GM19397 (cell line): ENCODE measurements at regions not wholly inside any gene's neighbourhood (a gene's known extent, or its start where the extent isn't known, plus 50 kb on each side); places are given as distances from the start of the nearest gene placed in this dataset.

Experiments used
- ATAC-seq: cut with Tn5 transposase; IDR thresholded peaks from one replicate; pipeline ENCODE4 v1.9.1; 2021; ENCODE audit warnings: mild to moderate bottlenecking, moderate library complexity; ENCODE audit not compliant: unreplicated experiment

DNA sequence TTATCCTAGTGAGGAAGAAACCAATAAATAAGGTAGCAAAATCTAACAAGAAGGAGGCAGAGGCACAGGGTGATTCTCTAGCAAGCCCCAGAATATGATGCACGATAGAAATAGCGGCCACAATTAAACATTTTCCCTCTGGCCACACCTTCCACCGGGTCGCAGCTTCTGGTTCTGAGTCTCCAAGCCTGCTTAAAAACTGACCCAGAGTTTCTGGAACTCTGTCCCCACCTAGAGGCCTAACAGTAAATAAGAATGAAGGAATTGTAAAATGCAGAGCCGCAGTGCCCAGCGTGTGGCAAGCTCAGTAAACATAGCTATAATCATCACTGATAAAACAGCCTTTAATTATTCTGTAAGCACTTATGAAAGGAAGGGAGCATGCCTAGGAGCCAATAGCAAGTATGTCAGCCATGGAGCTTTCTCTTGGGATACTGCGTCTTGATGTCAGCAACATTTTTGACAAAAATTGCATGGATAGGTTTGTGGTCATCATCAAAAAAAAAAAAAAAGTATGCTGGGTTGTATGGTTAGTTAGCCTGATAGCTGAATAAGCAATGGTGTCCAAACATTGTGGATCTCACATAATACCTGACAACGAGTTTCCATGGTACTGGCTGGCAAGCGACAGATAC, 465.5 kb downstream of the DNAH5 start:
- no peak for ATAC-seq

DNA sequence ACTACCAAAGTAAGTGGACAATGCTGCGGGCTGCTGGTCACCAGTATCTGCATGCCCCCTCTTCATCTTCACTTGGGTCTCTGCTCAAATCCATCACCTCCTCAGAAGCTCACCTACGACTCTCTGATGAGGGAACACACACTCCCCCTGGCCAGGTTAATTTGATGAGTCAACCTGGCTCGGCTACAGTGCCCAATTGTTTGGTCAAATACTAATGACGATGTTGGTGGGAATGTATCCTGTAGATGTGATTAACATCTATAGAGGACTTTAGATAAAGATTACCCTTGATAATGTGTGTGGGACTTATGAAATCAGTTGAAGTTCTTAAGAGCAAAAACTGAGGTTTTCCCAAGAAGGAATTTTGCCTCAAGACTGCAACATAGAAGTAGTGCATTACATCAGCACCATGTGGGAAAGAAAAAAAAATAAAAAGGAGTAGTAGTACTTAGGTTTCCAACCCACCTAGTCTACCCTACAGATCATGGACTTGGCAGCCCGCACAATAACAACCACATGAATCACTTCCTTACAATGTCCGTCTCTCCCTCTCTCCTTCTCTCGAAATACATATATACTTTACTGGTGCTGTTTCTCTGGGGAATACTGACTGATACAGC, 467.3 kb downstream of the DNAH5 start:
- ATAC-seq = no peak

DNA sequence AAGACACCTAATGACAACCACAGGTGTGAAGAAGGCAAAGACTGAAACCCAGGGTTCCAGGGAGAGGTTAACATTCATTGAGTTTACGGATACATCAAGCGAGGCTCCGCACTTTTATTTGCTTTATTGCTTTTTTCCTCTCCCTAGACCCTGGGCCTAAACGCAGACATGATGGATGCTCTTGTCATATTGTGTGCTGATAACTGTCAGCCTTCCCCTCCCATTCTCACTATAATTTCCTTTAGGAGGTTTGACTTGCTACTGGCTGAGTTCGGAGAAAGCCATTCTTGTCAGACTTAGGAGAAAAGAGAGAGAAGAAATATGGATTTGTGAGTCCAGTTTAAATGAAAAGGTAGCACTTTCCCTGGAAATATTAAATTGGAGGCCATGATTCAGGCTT, 471.6 kb downstream of the DNAH5 start:
- ATAC-seq = no peak

DNA sequence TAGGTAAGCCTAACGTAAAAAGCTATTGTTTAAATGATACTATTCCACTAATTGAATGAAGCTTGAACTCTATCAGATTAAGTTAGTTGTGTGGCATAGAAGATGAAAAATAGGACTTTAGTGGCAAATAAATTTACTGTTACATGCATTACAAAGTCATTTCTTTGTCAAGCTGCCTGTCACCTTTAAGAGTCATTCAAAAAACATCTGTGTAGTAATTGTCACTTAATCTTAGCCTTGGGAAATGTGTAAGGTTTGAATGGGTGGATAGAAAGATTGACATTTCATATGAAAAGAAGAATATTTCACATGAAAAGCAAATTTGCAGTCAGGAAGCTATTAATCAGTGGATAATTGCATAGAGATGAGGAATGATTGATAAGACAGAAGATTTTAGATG, 473.5 kb downstream of the DNAH5 start:
- no peak for ATAC-seq

DNA sequence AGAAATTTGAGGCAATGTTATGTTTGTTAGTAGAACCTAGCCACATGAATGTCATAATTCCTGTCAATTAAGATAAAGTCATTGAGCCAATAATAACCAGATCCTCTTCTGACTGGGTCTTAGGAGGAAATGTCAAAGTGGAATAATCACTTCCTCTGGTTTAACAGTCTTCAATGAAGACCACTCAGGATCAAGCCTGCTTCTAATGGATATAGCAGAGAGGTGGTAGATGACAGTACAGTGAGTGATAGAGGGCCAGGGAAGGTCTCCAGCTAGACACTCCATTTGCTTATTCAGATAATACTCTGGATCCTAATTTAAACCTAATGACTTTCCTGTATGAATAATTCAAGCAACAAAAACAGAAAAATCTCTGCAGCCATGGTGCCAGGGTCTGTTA, 474.2 kb downstream of the DNAH5 start:
- no peak for ATAC-seq

DNA sequence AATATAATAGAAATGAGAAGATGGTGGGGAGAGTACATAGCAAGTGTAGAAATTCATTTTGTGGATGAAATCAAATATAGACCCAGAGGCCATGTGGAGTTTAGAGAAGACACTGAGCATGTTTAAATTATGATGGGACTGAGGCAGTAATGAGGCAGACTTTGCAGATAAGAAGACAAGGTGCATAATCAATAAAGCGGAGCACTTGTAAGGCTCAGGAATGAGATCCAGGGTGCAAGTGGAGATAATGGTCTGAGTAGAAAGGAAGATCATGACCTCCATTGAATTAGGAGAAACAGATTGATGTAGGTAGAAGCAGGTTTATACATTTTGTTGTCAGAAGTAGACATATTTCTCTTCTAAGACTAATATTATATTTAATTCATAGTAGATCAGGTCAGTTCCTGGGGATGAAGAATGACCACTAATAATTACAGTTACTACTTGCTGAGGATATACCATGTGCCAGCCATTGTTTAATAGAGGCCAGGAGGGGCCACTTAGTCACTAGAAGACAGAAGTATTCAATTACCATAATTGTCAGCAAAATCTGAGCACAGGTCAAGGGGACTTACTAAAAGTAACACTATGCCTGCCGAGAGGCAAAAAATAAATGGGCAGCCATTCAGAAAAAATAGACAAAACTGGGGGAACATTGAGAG, 479.8 kb downstream of the DNAH5 start:
- no peak for ATAC-seq

DNA sequence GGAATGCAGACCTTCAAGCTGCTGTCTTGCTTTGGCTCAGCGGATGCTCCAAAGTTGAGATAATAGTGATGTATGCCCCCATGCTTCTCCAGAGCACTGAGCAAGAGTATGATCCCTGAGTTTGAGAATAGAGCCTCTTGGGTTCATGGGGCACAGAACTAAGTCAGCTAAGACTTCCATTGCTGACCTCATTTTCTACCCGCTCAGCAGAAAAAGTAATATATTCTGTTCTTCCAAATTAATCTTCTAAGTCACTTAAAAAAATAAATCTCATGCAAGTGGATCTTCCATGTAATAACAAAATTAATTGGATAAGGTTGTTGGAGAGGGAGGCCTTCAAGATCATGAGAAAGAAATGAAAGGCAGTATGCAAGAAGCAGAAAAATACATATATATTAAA, 483.9 kb downstream of the DNAH5 start:
- no peak for ATAC-seq

DNA sequence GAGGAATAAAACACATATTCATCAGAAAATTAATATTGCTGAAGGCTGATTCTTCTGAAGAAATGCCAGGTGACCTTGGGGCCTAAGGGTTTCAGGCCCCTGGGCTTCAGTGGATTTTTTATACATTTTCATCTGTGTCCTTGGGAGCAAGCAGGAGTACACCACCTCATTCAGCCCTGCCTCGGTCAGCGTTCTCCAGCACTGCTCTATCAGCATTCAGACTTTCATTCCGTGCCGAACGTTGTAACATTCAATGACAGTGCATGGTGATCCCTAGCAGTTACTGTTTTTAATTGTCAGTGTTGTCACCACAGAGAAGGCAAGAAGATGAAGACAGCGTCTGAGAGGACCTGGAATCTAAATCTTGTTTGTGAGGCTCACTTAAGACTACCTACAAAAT, 490.4 kb downstream of the DNAH5 start:
- ATAC-seq = no peak

DNA sequence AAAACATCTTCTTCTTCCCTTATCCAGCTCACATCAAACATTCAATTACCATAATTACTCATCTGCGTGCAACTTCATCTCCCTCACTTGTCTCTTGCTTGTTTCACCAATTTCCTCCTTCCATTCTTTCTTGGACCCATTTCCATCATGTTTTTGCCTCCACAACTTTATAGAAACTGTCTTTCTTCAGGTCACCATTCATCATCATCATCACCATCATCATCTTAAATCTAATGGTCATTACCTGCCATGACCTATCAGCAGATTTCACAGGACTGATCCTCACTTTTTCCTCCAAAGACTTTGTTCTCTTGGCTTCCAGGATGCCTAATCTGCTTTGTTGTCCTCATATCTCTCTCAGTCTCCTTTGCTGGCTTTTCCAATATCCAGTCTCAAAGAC, 495.6 kb downstream of the DNAH5 start:
- ATAC-seq = no peak

DNA sequence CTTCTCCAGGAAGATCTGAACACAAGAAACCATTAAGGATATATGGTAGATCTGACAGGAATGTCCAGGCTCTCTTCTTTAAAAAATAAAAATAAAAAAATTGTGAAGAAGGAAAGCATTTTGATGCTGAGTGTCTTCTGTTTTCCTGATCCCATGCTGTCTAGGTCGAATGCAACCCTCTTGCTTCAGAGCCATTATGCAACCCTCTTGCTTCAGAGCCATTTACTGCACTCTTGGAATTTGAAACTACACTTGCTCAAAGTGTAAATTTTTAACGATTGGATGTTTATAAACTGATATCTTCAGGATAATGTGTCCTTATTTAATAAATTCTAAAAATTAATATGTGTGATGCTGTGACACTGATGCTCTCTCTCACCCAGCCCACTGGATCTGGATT, 505.1 kb downstream of the DNAH5 start:
- ATAC-seq = no peak

DNA sequence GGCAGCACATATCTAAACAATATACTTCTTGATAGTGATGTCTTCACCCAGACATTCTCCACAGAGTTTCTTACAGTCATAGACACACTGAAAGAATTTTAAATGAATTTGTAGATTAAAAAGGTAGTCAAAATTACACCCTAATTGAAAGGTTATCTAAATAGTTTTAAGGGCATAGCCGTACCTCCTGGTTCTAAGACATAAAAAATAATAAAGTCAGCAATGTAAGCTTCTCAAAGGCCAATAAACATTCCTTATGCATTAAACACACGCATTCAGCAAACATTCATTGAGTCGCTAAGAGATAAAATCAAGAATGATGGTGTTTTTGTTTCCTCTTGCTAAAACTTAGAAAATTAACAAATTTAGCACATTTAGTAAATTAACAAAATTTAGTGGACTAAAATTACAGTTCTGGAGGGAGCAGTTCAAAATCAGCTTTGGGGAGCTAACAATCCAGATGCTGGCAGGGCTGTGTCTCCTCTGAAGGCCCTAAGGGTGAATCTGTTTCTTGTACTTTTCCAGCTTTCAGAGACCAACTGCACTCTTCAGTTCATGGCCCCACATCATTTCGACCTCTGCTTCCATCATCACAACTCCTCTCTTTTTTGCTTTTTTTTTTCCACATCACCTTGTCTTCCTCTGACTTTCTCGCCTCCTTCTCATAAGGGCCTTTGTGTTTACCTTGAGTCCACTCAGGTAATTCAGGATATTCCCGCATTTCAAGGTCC, 516.5 kb downstream of the DNAH5 start:
- no peak for ATAC-seq

DNA sequence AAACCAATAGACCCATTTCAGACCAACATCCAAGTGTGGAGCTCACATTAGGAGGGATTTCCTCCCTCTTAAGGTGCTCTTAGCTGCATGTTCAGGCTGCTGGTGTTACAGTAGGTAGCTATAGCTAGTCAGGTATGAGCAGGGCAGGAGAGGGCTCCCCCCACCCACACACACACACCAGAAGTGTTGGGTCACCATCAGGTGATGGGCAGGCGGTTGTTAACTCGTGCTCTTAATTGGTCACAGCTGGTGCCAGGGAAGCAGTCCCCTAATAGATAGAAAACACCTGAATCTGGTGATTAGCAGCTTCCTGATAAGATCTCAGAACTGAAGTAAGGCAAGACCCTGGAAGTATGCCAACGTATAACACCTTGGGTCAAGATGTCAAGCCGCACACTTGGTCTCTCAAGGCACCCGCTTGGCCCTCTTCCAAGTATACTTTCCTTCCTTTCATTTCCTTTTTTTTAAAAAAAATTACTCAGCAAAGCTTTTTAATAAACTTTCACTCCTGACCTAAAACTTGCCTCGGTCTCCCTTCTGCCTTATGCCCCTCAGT, 532.4 kb downstream of the DNAH5 start:
- no peak for ATAC-seq

DNA sequence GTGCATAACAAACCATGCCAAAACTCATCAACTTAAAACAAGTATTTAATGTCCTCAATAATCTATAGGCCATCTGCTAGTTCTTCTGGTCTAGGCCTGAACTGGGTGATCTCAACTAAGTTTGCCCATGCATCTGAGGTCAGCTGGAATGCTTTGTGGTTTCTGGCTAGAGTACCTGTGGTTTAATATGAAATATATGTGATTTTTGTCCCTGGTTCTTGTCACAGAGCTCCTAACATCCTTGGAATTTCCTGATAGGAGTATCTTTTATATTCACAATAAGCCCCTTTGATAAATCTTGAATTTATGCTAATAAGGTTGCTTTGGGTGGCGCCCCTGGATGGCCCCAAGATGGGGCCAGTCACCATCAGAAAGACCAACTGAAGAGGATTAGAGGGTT, 535.9 kb downstream of the DNAH5 start:
- no peak for ATAC-seq

DNA sequence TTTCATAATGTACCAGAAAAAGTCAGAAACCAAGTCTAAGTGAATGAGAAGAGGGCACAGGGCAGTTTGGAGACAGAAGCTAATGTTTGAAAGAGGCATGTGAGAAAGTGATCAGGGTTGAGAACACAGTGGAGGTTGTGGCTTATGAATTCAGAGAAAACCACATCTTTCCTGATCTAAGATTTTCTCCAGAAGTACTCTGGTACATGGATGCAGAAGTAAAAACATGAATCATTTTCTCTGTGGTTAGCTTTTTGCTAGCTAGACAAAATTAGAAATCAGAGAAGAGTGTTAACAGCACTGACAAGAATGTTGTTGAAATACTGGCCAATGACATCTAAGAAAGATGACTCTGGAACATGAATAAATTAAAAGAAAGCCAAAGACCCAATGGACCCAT, 541.1 kb downstream of the DNAH5 start:
- ATAC-seq = no peak

DNA sequence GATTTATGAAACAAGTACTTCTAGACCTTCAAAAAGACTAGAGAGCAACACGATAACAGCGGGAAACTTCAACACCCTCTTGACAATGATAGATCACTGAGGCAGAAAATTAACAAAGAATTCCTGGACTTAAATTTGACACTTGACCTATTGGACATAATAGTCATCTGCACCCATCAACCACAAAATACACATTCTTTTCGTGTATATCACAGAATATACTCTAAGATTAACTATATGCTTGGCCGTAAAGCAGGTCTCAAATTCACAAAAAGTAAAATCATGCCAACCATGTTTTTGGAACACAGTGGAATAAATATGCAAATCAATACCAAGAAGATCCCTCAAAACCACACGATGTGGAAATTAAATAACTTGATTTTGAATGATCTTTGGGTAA, 559.4 kb downstream of the DNAH5 start:
- ATAC-seq = no peak

DNA sequence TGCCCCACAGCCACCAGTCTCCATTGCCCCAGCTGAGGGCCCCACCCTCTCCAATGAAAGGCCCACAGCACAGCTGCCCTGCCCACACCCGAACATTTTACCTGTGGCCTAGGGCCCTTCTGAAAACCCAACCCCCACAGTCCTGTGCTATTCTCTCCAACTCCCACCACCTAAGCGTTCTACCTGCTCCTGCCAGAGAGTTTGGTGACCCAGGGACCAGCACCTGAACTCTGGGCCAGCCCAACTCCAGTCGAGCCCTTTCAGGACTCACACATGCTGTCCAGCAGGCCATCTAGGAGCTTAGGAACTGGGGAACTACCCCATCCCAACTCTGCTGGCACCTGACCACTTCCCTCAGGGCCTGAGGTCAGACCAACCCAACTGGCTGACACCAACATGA, 562.3 kb downstream of the DNAH5 start:
- ATAC-seq = no peak

DNA sequence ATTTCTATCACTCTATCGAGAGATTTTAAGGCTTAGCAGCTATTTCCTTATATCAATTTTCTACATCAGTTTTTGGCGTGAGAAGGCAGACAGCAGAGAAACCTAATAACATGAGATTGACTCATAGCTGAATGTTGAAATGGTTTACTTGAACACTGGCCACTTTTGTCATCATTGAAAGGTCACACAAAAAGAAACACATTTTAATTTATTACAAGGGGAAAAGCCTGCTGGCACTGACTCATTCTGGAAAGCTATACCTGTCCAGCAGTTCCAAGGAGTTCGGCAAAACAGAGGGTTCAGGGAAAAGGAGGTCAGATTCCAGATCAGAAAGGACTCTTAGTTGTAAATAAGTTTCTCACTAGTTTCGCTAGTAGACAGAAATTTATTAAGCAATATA, 566.4 kb downstream of the DNAH5 start:
- ATAC-seq = no peak

DNA sequence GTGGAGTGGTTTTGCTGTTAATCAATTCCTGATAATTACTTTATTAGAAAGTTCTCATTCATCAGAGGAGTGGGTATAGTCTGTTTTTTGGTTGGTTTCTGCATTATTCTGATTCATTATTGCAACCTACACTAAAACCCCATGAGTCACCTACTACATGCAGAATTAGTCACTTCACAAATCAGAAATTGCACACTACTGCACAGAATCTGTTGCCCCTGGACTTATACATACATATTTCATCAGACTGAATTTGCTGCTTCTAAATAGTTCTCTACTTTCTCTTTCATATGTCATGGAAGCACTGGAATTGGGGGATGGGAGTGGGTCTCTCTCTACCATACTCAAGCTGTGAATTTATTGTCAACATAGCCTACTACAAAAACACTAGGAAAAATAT, 585.1 kb downstream of the DNAH5 start:
- no peak for ATAC-seq

DNA sequence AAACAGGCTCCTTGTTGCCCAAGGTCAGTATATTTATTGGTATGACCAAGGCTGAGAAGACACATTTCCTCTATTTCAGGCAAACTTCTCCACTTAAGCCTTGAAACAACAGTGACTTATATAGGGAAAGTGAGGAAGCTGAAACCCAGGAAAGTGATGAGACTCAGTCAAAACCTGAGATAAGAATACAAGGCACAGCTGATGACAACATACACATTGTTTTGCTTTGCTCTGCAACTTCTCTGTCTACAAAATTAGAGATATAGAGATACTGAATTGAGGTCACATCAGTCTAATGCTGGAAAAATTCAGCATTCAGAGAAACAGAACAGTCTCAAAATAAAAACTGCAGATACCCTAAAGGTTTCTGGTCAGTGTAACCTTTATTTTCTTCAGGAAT, 586.1 kb downstream of the DNAH5 start:
- no peak for ATAC-seq

DNA sequence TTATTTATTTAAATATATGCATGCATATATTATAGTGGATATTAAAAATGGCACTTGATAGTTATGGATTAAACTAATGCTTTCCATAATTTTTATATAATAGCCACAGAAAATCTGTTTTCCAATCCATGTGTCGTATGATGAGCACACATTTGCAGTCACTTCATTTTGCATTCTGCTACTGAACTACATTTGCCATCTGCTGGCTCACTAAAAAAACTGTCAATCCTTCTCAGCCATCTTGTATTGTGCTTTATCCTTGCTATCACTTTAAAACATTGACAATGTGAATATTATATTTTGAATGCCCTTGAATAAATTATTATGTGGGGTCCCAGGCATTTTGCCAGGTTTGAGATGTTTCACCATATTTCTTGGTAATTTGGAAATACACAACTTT, 586.6 kb downstream of the DNAH5 start:
- no peak for ATAC-seq

DNA sequence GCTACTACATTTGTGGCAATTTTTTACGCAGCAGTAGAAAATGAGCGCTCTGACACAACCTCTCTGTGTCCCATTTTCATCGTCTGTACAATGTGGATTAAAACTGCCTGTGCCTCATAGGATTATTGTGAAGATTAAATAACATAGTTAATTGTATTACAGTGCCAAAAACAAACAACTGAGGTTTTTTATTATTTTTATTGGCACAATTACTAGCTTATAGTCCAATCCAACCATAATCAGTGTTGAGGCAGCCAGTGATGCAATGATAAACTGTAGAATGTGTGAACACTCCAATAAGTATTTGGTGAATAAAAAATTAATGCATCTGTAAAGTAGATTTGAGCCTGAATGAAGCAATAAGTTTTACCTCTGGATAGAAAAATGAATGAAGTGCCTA, 588.3 kb downstream of the DNAH5 start:
- no peak for ATAC-seq

DNA sequence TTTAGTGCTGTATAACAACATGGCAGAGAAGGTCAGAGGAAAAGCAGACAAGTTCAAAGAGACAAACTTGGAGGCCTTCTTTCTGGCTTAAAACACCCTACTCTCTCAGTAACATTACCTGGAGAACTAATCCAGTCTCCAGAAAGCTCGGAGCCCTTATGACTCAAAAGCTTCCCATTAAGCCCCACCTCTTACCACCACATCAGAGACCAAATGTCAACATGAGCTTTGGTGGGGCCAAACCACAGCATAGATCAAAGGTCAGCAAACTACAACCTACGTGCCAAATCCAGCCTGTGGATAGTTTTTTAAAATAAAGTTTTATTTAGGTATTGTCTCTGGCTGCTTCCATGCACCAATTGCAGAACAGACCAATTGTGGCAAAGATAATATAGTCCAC, 589.9 kb downstream of the DNAH5 start:
- no peak for ATAC-seq
